CD4-positive, alpha-beta T cell (primary cell): ENCODE measurements at regions not wholly inside any gene's neighbourhood (a gene's known extent, or its start where the extent isn't known, plus 50 kb on each side); places are given as distances from the start of the nearest gene placed in this dataset.

Source experiments
- ATAC-seq: fragments of 200-7000 bp; cut with Tn5 transposase; one replicate; pipeline ENCODE4 v1.10.0; 2022; ENCODE audit warnings: mild to moderate bottlenecking; ENCODE audit not compliant: poor library complexity
- CTCF ChIA-PET: fragments of 350-600 bp; sonication (Branson Sonifier 250); formaldehyde crosslinking; loops from one replicate; lab custom pipeline; 2021; ENCODE audit warnings: antibody characterized with exemption, inconsistent platforms; lab: Charles Lee
- POLR2A ChIA-PET: fragments of 350-600 bp; sonication (Branson Sonifier 250); formaldehyde crosslinking; loops from one replicate; lab custom pipeline; 2021; ENCODE audit warnings: antibody characterized with exemption, inconsistent platforms; lab: Charles Lee
- DNase-seq, 14 experiments: peaks; one replicate each; pipeline ENCODE4 v3.0.0-alpha.2; 2013 to 2020; ENCODE audit warnings: mixed read lengths in 2 of 14
- H3K27ac ChIP-seq, 2 donors: one replicate each; pipeline versions ENCODE4 v1.5.1 to v1.7.0; 2013; ENCODE audit warnings: low read length in 2 of 2, low read depth in 1 of 2, mild to moderate bottlenecking in 1 of 2
- H3K27me3 ChIP-seq, 2 experiments: 1 replicate in 1 of 2; 2 replicates in 1 of 2; pipeline versions ENCODE4 v1.6.1 to v1.7.0; 2013; ENCODE audit warnings: low read length in 2 of 2, control low read depth in 1 of 2, mild to moderate bottlenecking in 1 of 2, moderate library complexity in 1 of 2; ENCODE audit not compliant: insufficient read depth in 2 of 2, control insufficient read depth in 1 of 2
- H3K36me3 ChIP-seq: one replicate; pipeline ENCODE4 v1.6.1; 2013; ENCODE audit warnings: low read length, control low read depth; ENCODE audit not compliant: insufficient read depth
- H3K4me1 ChIP-seq: one replicate; pipeline ENCODE4 v1.6.1; 2013; ENCODE audit warnings: low read length, control low read depth; ENCODE audit not compliant: insufficient read depth
- H3K4me3 ChIP-seq: one replicate; pipeline ENCODE4 v1.5.1; 2013; ENCODE audit warnings: mild to moderate bottlenecking, low read length, moderate library complexity
- H3K9me3 ChIP-seq, 2 experiments: 1 replicate in 1 of 2; 2 replicates in 1 of 2; pipeline versions ENCODE4 v1.6.1 to v1.7.0; 2013; ENCODE audit warnings: low read length in 2 of 2, mild to moderate bottlenecking in 2 of 2, control low read depth in 1 of 2, moderate library complexity in 1 of 2; ENCODE audit not compliant: control insufficient read depth in 1 of 2, insufficient read depth in 1 of 2
- H3K27ac Mint-ChIP-seq: one replicate; pipeline ENCODE4 v1.8.0; 2020; ENCODE audit warnings: mixed read lengths
- H3K27me3 Mint-ChIP-seq: one replicate; pipeline ENCODE4 v1.8.0; 2021; ENCODE audit warnings: mixed read lengths
- H3K36me3 Mint-ChIP-seq: one replicate; pipeline ENCODE4 v1.8.0; 2021; ENCODE audit warnings: low read depth, mixed read lengths
- H3K4me1 Mint-ChIP-seq: one replicate; pipeline ENCODE4 v1.8.0; 2021; ENCODE audit warnings: low read depth, mixed read lengths
- H3K4me3 Mint-ChIP-seq: one replicate; pipeline ENCODE4 v1.8.0; 2020; ENCODE audit warnings: mild to moderate bottlenecking, mixed read lengths
- H3K9me3 Mint-ChIP-seq: one replicate; pipeline ENCODE4 v1.8.0; 2020; ENCODE audit warnings: mixed read lengths
- intact Hi-C, 2 experiments: fragments of 100-400 bp; cut with DNase I in 1 of 2; cut with micrococcal nuclease in 1 of 2; formaldehyde crosslinking; loops; one replicate each; pipeline versions ENCODE4 v1.15.1 to v1.9.0; 2023 to 2025; cut with DNase I, micrococcal nuclease
- TF ChIP-seq, protein P1 (sequence below): fragments of 200-600 bp; IDR thresholded peaks from one replicate; pipeline ENCODE4 v1.8.0; 2022; ENCODE audit warnings: antibody characterized with exemption, mild to moderate bottlenecking

- no peaks in the 10 kb centered on the region for H3K27me3 Mint-ChIP-seq
These were observed 1446.1 kb downstream of the SLITRK1 start for GRCh38 chr13:82436099-82436585.

DNA sequence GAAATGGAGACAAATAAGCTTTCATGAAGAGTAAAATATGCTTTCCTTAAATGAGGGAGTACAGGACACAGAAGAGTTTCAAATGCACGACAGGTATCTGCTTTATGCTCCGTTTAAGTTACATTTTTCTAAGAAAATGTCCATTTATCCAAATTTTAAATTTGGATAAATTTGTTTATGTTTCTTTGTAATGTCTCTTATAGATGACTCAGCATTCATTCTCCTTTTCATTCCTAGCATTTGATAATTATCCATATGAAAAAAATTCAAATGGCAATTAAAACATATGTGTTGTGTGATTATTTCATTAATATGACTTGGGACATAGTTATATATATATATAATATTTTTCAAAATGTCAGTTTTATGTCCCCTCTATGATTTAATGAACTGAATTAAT, 1449.3 kb downstream of the SLITRK1 start:
- peaks cover 0 to under 1% of the 10 kb centered on the region in 2 experiments for H3K9me3 ChIP-seq
- Mint-ChIP-seq H3K4me3 (no peak overlapping the region), H3K9me3 (peaks cover 6% of the 10 kb centered on the region), H3K27ac (no peak overlapping the region), H3K27me3 (no peaks in the 10 kb centered on the region), H3K36me3 (no peaks in the 10 kb centered on the region), H3K4me1 (no peaks in the 10 kb centered on the region)
- H3K4me1 ChIP-seq: no peaks in the 10 kb centered on the region
- DNase-seq (no peak), ATAC-seq (no peak)
- no peak overlapping the region for H3K27ac ChIP-seq
- CTCF ChIA-PET: no interaction called here
- no peak overlapping the region for H3K4me3 ChIP-seq
- POLR2A ChIA-PET: no interaction called here
- no peaks in the 10 kb centered on the region for H3K36me3 ChIP-seq
- TF ChIP-seq, protein P1, sequence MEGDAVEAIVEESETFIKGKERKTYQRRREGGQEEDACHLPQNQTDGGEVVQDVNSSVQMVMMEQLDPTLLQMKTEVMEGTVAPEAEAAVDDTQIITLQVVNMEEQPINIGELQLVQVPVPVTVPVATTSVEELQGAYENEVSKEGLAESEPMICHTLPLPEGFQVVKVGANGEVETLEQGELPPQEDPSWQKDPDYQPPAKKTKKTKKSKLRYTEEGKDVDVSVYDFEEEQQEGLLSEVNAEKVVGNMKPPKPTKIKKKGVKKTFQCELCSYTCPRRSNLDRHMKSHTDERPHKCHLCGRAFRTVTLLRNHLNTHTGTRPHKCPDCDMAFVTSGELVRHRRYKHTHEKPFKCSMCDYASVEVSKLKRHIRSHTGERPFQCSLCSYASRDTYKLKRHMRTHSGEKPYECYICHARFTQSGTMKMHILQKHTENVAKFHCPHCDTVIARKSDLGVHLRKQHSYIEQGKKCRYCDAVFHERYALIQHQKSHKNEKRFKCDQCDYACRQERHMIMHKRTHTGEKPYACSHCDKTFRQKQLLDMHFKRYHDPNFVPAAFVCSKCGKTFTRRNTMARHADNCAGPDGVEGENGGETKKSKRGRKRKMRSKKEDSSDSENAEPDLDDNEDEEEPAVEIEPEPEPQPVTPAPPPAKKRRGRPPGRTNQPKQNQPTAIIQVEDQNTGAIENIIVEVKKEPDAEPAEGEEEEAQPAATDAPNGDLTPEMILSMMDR: no peak
- no peaks in the 10 kb centered on the region for H3K27me3 ChIP-seq
- intact Hi-C loops: no loop called here

More at GRCh38 chr13:82436099-82436585, 1446.1 kb downstream of the SLITRK1 start:
- Mint-ChIP-seq H3K36me3 (no peaks in the 10 kb centered on the region), H3K9me3 (peaks cover 10% of the 10 kb centered on the region), H3K4me3 (no peak overlapping the region), H3K27ac (no peak overlapping the region), H3K4me1 (no peaks in the 10 kb centered on the region)
- Histone ChIP-seq H3K27ac (no peak overlapping the region), H3K4me3 (no peak overlapping the region), H3K27me3 (no peaks in the 10 kb centered on the region), H3K9me3 (peaks cover 4 to 8% of the 10 kb centered on the region in 2 experiments), H3K4me1 (no peaks in the 10 kb centered on the region), H3K36me3 (no peaks in the 10 kb centered on the region)
- intact Hi-C loops: no loop called here
- TF ChIP-seq, protein P1: no peak
- DNase-seq: no peak
- no peak for ATAC-seq
- CTCF ChIA-PET: no interaction called here
- POLR2A ChIA-PET: no interaction called here

GRCh38 chr13:82412749-82413148, 1469.5 kb downstream of the SLITRK1 start:
- no peak for DNase-seq
- TF ChIP-seq, protein P1: no peak
- ATAC-seq: no peak
- no peak overlapping the region for H3K4me3 ChIP-seq
- Mint-ChIP-seq H3K9me3 (peaks cover 12% of the 10 kb centered on the region), H3K27ac (no peak overlapping the region), H3K4me1 (no peaks in the 10 kb centered on the region), H3K36me3 (no peaks in the 10 kb centered on the region), H3K4me3 (no peak overlapping the region), H3K27me3 (no peaks in the 10 kb centered on the region)
- ChIA-PET POLR2A (no interaction called here), CTCF (no interaction called here)
- H3K36me3 ChIP-seq: no peaks in the 10 kb centered on the region
- intact Hi-C loops: no loop called here
- H3K4me1 ChIP-seq: no peaks in the 10 kb centered on the region
- H3K27ac ChIP-seq: no peak overlapping the region
- no peaks in the 10 kb centered on the region for H3K27me3 ChIP-seq
- peaks cover 0 to 5% of the 10 kb centered on the region in 2 experiments for H3K9me3 ChIP-seq
